ENCODE measurements at regions not wholly inside any gene's neighbourhood (a gene's known extent, or its start where the extent isn't known, plus 50 kb on each side); places are given as distances from the start of the nearest gene placed in this dataset.
"Not testable (repeated sequence)": the region's sequence is repeated elsewhere in the genome, so short reads cannot be mapped to it uniquely, and the experiment has no call there.

DNA sequence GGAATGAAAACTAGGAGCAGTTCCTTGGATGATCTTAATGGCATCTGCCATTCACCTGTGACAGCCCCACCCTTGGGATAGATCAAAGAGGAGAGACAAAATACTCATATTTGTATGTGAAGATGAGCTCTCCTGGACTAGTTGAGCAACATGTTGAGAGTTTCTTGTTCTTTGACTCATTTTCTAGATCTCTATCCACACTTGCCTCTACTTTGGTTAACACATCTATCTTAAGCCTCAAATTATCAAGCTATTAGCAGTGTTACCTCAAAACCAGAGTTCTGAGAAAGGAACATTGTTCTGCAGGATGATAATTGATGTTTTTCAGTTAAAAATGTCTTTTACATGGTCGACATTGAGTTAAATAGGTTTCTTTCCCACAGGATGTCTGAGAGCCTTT lies 94.2 kb upstream of the TEX13D start:
- no peak for DNase-seq

DNA sequence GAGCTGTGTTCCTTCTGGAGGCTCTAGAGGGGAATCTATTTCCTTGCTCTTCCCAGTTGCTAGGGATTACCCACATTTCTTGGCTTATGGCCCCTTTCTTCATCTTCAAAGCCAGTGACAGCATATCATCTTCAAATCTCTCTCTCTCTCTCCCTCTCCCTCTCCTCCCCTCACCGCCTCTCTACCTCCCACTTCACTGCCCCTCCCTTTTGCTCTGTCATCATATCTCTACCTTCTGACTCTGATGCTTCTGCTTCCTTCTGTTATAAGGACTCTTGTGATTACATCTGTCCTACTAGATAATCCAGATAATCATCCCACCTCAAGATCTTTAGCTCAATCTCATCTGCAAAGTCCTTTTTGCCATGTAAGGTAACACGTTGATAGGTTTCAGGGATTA lies 93.1 kb upstream of the TEX13D start:
- DNase-seq: no peak

DNA sequence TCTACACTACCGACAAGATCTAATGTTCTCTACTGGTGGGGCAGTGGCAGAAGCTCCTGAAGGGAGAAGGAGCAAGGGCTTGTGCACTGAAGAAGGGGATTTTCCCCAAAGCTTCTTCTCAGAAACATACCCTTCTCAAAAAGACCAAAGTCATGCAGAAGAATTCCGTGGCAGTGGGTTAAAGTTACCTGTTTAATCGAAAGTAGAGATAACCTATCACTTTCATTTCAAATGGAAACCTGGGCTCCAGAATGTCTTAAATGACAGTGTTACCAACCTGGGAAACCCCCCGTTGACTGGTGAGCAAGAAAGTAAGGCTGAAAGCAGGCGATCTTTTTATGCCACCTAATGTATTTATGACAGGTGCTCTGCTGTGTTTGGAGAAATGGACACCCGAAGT lies 92.5 kb upstream of the TEX13D start:
- DNase-seq: no peak

DNA sequence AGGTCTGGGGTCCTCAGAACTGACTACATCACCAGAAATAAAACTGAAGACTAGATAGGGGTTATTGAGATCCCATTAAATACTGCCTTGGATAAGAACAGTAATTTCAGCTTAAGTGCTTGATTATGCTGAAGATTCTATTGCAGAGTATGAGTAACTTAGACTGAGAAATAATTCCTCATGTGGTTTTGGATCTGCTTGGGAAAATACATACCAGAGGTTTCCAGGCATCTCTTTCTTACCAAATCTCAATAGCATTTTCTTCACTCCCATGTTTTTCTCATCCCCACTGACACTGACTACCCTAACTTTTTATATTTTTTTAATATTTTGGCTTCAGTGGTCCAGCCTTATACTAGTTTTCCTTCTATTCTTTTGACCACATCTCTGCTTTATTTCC lies 92.0 kb upstream of the TEX13D start:
- no peak for DNase-seq

DNA sequence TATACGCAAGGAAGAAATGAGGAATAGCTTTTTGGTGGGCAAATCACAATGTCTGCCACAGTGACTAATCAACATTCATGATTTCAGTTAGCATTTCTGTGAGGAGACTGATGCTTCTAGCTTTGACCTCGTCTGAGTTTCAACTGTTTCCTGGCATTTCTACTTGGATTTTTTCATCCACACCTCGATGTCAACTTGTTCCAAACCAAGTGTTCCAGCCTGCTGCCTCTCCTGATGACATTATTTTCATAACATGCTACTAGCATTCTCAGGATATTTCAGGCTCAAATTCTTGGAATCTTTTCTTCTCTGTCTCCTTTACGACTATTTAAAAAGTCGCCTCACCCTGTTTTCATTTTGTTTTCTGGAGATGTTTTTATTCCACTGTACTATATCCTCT lies 90.3 kb upstream of the TEX13D start:
- no peak for DNase-seq

DNA sequence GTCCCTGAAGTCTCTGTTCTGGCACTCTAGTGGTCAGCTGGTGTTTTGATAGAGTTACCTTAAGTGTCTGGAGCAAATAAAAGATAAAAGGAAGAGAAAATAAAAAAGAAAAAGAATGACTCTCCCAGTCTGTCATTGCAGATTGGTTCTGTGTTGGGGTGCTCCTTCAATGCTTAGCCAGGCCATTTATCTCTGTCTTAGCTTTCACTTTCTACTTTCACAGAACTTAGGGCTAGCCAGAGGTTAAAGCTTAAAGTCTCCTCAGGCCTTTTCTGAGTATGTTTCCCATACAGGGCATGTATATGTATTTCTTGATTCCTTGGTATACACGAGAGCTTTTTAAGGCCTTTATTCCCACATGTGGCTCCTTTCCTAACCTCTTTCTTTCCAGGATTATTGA lies 83.1 kb upstream of the TEX13D start:
- no peak for DNase-seq

DNA sequence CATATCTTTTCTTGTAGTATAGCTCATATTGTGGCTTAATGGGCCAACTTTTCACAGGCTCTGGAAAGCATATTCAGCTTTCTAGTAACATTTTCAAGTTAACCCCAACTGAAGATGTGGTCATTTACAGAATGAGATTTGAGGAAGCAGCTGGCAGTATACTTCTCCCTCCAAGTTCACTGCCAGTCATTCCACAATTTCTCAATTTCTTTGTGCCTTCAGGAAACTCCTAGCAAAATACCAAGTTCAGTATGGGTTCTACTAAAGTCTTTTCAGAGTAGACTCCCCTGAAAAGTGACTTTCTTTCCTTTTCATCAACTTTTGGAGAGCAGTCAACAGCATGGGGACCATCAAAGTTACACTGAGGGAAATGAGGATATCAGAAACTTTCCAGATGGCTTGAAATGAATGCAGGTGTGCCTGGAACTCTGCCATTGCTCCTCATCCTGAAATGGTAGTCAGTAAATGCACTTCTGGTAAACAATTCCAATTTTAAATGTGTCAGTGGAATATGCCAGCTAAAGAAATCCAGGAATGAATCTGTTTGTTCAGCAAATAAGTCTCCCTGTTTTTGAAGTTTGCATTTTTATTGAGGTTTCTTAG lies 81.5 kb upstream of the TEX13D start:
- DNase-seq: no peak

DNA sequence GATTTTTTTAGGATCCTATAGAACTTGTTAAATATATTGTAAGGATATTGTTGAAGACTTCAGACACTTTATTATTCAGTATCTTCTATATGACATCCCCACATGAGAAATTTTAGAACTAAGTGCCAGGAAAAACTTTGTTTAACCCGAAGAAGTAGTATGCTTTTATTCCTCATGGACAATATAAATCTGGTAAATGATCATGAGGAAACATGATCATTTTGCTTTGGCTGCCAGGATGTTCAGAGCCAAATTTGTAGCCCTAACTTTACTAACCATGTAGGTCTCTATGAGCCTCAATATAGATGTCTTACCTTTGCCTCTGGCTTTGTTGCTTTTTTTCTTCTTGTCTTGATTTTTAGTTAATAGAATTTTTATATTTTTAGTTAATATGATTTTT lies 77.8 kb upstream of the TEX13D start:
- no peak for DNase-seq

DNA sequence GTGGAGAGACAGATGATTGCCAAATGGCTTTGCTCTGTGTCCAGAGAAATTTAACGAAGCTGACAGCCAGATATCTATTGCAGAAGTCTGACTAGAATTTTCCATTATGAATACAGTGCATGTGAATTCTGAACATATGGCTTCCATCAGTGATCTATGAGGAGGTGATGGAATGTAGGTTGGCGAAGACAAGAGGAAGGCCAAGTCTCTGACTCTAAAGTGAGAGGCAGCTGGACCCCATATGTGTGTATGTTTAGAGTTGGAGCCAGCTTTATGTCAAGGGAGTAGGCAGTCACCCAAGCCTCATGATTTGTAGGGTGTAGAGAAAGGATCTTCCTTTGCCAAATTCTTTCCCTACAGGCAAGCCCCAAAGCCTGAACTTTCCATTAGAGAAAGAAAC lies 76.2 kb upstream of the TEX13D start:
- DNase-seq: peak; percentile 4

DNA sequence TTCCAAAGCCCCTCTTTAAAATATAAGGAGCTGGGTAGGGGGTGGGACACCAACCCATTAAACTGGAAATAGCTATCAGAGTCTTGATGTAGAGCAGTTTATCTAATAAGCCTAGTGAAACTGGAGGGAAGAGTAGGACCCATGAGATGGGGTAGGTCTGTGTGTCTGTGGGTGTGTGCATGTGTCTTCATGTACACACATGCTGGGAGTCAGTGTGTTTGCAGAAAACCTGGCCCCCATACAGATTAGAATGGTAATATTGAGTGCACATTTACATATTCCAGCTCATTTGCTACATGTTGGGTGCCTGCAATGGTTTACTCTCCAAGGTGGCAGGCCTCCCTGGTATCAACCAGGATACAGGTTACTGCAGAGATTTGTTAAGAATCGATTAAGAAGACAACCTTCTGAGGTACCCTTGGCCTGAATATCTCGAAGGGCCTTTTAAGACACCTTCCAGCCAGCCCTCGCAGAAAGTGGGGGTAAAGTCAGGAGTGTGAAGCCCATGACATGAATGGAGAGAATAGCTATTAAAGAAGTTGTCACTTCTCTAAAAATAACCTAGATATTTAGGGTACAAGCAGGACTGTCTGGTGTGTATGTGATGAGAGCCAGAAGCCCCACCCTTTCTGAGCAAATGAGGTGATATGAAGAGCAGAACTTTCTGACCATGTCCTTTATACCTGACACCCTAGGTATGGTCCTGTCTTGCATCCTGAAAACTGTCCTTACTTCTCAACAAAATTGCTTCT lies 75.7 kb upstream of the TEX13D start:
- no peak for DNase-seq

DNA sequence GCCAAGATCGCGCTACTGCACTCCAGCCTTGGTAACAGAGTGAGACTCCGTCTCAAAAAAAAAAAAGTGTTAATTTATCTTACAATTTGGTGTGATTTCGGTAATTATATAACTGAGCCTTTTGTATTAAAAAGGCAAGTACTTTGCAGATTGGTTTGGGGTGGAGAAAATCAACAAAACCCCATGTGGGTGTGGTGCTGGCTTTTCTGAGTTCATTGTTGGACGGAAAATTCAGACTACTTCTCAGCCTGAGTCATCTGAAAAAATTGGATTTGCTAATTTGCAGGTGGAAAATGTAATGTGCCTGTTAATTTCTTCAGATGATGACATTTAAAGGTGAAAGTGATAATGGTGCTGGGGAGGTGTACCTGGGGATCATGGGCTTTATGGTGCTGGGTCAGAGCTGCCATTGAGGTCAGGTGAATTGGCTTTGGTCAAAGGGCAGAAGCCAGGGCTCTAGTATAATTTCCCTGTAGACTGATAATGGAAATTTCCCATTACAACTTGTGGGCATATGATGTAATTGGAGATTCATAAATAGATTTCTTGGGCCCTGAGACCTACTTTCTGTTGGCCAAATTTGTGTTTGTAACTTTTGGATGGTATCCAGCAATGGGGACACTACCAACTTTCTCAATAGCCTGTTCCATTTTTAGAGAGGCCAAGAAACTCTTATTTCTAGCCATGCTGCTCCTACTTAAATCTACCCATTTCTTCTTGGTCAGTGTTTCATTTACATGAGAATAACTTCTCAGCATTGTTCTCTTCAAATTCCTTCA lies 74.3 kb upstream of the TEX13D start:
- DNase-seq: no peak

DNA sequence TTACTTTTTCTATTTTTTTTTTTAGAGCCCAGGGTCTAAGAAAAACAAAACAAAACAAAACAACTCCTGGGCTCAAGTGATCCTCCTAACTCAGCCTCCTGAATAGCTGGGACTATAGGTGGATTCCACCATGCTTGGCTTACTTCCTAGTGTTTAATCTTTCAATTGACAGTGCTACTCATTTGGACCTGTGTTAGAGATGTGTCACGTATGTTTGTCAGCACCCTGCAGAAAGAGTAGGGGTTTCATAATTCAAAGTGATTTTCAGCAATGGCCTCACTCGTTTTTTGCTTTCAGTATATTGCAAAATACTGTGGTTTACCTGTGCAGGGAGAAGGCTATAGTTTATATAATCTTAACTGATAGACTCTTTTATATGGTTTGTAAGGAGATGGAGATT lies 71.6 kb upstream of the TEX13D start:
- DNase-seq: no peak

DNA sequence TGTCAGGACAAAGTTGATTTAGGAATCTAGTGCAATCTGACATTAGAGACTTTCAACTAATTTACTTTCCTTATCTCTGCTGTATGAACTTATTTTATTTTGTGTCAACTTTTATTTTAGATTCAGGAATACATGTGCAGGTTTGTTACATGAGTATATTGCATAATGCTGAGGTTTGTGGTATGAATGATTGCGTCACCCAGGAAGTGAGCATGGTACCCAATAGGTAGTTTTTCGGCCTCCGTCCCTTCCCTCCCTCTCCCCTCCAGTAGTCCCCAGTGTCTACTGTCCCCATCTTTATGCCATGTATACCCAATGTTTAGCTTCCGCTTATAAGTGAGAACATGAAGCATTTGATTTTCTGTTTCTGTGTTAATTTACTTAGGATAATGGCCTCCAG lies 68.7 kb upstream of the TEX13D start:
- DNase-seq: no peak

DNA sequence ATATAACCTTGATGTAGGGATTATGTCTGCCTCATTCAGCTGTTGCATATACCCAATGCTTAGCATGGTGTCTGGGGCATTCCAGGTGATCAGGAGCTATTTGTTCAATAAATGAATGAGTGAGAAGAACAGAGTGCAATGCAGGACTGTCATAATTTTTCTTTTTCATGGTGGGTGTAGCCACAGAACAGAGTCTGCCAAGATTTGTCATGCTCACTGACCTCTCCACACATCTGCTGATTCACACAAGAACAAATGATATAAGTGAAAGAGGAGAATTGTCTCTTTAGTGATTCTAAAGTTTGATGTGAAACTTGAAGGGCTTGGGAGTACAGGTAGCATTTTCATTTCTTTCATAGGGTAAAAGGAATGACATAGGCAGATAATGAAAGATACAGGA lies 64.4 kb upstream of the TEX13D start:
- DNase-seq: no peak

DNA sequence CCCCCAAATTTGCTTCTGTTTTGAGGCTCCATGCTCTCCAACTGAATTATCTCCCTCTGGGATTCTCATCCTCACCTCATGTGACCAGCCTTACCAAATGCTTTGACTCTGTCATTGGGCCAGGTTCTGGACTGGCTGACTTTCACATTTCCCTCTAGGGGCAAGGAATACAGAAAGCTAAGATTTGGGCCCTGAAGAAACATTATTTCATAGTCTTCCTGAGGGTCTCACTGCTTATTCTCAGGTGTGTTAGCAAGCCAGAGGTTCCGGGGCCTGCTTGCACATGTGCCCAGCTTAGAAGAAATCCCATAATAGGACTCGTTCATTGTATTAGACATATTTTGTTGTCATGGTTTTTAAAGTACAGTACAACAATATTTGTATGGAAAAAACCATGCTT lies 62.6 kb upstream of the TEX13D start:
- no peak for DNase-seq

DNA sequence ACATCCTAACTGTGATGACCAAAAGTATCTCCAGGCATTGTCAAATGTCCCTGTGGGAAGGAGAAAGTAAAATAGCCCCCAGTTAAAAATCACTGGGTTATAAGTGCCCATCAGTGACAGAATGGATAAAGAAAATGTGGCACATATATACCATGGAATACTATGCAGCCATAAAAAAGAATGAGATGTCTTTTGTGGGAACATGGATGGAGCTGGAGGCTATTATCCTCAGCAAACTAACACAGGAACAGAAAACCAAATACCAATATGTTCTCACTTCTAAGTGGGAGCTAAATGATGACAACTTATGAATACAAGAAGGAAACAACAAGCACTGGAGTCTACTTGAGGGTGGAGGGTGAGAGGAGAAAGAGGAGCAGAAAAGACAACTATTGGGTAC lies 60.9 kb upstream of the TEX13D start:
- DNase-seq: not testable (repeated sequence)

DNA sequence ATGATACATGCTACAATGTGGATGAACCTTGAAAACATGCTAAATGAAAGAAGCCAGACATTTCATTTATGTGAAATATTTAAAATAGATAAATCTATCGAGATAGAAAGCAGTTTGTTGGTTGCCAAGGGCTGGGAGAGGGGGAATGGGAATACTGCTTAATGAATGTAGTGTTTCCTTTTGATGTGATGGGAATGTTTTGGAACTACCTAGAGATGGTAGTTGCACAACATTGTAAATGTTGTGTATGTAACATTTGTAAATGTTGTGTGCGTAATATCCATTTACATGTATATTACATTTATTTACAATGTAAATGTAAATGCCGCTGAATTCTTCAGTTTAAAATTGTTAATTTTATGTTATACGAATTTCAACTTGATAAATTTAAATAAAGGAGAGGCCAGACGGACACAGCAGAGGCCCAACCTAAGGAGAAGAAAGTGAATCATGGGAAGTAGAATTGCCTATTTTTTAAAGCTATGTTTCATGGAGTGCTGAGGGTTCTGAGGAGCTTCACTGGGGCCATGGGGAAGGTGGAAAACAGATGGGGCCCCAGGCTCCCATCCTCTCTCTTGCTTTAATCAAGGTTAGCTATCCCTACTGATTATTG lies 60.0 kb upstream of the TEX13D start:
- no peak for DNase-seq

DNA sequence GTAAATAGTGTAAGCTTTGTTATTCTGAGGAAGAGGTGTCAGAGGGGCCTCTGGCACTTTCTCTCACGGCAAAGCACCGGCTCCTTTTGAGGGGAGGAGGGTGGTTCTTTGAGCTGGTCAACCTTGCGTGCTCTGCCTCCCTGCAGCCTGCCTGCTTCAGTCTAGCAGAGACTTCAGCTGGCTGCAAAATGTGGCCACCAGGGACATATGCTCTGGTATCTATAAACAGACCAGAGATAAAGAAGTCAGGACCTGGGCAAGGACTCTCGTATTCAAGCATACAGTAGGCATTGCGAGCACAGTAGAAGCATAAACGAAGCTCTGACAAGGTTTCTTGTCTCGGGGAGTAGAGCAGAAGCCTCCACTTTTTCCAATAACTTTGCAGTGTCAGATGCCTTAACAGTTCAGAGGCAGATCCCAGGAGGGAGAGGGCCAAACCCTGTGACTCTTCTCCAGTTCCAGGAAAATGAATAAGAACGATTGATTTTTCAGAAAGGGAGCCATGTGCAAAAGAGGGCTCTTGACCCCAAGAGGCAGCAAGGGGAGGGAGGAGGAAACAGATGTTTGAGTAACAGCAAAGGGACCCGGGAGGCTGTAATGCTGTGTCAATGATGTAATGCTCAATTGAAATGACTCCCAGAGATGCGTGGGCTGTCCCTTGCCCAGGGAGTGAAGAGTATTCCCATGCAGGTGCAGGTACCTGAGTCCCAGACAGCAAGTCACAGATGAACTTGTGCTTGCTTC lies 57.9 kb upstream of the TEX13D start:
- no peak for DNase-seq

DNA sequence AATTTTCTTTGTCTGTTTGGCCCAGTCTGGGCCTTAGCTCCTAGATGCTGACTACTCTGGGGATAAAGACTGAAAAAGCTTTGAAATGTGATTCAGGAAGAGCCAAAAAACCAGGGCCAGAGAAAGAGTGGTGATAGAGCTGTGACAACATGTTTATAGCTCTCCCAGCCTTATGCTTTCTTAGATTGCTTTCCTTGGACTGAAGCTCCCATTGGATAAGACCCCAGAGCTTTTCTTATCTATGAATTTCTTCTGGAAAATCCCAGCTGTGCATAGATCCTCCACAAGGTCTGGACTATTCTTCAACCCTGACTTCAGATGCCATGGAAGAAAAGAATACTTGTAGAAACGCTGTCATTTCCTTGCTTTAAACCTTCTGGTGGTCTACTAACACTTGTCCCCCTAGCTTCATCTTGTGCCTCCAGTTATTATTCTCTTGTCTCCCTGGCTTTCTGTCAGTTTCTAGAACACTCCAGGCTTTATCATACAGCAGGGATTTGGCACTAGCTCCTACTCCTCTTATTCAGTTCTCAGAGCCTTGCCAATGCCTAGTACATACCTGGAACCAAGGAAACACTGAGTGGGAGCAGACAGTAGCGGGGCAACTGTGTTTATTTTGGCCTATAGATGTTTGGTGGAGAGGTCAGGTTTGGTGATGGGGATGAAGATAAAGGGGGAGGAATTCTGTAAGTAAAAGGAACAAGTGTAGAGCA lies 57.1 kb upstream of the TEX13D start:
- no peak for DNase-seq

DNA sequence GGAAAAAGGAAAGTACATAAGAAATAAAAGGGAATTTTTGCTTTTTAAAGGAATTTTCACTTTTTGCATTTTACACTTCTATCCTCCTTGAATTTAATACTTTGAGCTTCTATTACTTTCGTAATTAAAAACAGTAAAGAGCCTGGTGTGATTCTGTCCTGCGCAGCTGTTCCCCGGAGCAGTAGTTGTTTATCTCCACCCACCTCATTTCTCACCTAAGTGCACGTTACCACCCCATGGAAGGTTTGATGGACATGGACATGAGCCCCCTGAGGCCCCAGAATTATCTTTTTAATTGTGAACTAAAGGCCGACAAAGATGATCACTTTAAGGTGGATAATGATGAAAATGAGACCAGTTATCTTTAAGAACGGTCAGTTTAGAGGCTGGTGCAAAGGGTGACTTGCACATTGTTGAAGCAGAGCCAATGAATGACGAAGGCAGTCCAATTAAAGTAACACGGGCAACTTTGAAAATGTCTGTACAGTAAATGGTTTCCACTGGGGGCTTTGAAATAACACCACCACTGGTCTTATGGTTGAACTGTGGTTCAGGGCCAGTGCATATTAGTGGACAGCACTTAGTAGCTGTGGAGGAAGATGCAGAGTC lies 52.1 kb upstream of the TEX13D start:
- no peak for DNase-seq

DNA sequence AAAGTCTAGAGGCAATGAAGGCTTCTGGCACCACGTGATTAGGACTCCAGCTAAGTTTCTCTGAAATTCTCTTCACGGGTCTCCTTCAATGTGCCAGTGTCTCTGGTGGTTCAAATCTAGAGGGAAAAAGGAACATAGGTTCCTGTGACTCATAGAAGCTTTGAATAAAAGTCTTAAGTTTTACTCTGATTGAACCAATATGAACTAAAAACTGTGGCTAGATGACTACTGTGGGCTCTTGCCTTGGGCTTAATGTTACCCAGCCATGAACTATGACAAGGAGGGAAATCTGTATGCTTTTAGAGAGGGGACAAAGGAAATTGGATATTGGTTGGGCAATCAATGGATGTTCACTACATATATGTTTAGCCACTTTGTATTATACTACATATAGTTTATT lies 49.9 kb upstream of the TEX13D start:
- no peak for DNase-seq

Data from right kidney (tissue), 1 donor.